B cell (primary cell): ENCODE measurements at regions not wholly inside any gene's neighbourhood (a gene's known extent, or its start where the extent isn't known, plus 50 kb on each side); places are given as distances from the start of the nearest gene placed in this dataset.

Source experiments
- CTCF ChIP-seq: fragments of 200-600 bp; IDR thresholded peaks from one replicate; pipeline ENCODE4 v1.8.0; 2022; ENCODE audit warnings: antibody characterized with exemption, mild to moderate bottlenecking
- EZH2 ChIP-seq: IDR thresholded peaks from 2 replicates; pipeline ENCODE4 v1.6.1; 2012; ENCODE audit warnings: borderline replicate concordance, low read depth, mild to moderate bottlenecking, moderate library complexity, low read length; ENCODE audit not compliant: insufficient read depth, poor library complexity, severe bottlenecking

GRCh38 chr1:192914092-192914491 lies 105.3 kb downstream of the RGS2 start:
- TF ChIP-seq CTCF (no peak), EZH2 (no peak)
